ENCODE measurements at regions not wholly inside any gene's neighbourhood (a gene's known extent, or its start where the extent isn't known, plus 50 kb on each side); places are given as distances from the start of the nearest gene placed in this dataset.

DNA sequence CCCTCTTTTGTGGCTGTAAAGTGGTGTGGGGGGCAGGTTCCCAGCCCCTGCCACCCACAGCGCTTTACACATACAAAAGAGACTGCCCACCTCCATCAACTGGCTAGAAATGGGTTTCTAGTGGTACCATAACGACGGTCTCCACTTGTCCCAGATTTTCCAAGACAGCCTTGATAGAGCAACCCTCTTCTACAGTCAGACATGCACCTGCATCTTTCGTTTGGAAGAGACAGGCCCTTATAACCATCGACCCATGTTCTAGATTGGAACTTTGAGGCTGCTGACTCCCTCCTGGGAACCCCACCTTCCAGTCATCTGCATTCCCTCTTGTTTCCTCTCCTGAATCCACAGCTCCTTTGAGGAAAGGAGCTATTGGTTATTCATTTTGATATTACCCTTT lies 63.1 kb downstream of the GSX1 start:
- no peak for TF ChIP-seq BHLHE40 (IDR thresholded peaks at IDR 0.05; ENCODE audit: borderline replicate concordance)
- TF ChIP-seq ARNT (IDR thresholded peaks at IDR 0.05): no peak
- TF ChIP-seq SP1 (IDR thresholded peaks at IDR 0.05): no peak
- no peak for TF ChIP-seq SUZ12 (IDR thresholded peaks at IDR 0.05)
- TF ChIP-seq ZNF384 (IDR thresholded peaks at IDR 0.05): no peak
- no peak for TF ChIP-seq FOXA1 (IDR thresholded peaks at IDR 0.05)
- TF ChIP-seq HDGF (IDR thresholded peaks at IDR 0.05; ENCODE audit: borderline replicate concordance): no peak
- TF ChIP-seq, protein P1, sequence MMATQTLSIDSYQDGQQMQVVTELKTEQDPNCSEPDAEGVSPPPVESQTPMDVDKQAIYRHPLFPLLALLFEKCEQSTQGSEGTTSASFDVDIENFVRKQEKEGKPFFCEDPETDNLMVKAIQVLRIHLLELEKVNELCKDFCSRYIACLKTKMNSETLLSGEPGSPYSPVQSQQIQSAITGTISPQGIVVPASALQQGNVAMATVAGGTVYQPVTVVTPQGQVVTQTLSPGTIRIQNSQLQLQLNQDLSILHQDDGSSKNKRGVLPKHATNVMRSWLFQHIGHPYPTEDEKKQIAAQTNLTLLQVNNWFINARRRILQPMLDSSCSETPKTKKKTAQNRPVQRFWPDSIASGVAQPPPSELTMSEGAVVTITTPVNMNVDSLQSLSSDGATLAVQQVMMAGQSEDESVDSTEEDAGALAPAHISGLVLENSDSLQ (IDR thresholded peaks at IDR 0.05): no peak
- TF ChIP-seq FOXM1 (IDR thresholded peaks at IDR 0.05; ENCODE audit: borderline replicate concordance): no peak
- TF ChIP-seq NFRKB (IDR thresholded peaks at IDR 0.05): no peak
